Esophagus squamous epithelium (tissue), 4 donors: ENCODE measurements at regions not wholly inside any gene's neighbourhood (a gene's known extent, or its start where the extent isn't known, plus 50 kb on each side); places are given as distances from the start of the nearest gene placed in this dataset.
A peak's percentile ranks its signal among the peaks of the same experiment; 100 is the strongest.

Experiments
- CTCF ChIP-seq, 6 experiments: fragments of 450-650 bp in 4 of 6; fragments of 200-600 bp in 2 of 6; sonication (generic) in 2 of 6; IDR thresholded peaks; one replicate each; pipeline ENCODE4 v1.5.1; 2016 to 2019; ENCODE audit warnings: antibody characterized with exemption in 6 of 6, mild to moderate bottlenecking in 4 of 6, moderate library complexity in 4 of 6
- POLR2A ChIP-seq, 4 donors: fragments of 450-650 bp; IDR thresholded peaks; one replicate each; pipeline ENCODE4 v1.6.1; 2017; ENCODE audit warnings: antibody characterized with exemption in 4 of 4, mild to moderate bottlenecking in 4 of 4, moderate library complexity in 3 of 4

DNA sequence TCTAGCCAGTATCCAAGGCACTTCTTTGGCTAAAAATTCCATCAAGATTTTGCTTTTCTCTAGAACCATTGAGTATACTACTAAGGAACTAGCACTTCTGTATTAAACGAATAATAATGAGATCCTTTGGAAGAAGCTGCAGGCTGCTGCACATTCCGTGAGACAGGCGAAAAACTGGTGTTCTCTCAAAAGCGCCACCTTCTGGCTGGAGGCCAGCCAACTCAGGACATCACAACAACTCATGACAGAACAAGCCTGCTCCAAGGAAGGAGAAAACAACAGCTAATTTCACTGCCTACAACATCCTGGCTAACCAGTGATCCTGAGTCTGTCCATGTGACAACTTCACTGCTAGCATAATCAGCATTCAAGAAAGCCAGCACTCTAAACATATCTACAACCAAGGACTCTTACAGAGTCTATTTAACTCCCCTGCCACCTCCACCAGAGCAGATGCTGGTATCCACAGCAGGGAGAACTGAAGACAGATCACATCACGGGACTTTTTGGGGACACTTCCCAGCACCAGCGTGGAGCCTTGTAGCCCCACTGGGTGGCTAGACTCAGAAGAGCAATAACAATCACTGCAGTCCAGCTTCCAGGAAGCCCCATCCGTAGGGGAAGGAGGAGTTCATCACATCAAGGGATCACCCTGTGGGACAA lies 150.5 kb downstream of the YTHDC2 start:
- TF ChIP-seq CTCF (IDR thresholded peaks at IDR 0.05) = peak in 1 of 6 experiments; percentile 21
- TF ChIP-seq POLR2A (IDR thresholded peaks at IDR 0.05) = no peak
